ENCODE measurements at regions not wholly inside any gene's neighbourhood (a gene's known extent, or its start where the extent isn't known, plus 50 kb on each side); places are given as distances from the start of the nearest gene placed in this dataset.
"Not testable (repeated sequence)": the region's sequence is repeated elsewhere in the genome, so short reads cannot be mapped to it uniquely, and the experiment has no call there.

DNA sequence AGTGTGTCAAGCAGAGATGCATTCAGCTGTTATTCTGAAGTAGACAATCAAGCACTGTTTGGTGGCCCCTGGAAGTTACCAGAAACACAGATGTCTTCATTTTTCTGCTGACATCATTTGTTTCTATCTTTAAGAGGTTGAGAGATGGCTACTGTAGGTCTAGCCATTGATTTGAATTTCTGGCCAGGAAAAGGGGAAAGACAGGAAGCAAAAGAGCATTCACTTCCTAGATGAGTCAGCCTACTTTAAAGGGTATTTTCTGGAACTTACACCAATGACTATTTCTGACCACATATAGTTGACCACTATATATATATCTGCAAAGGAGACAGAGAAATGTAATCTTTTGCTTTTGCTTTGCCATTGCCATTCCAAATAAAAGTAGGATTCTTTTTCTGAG, 900.1 kb upstream of the SOX11 start:
- Histone ChIP-seq H3K9me3 (no peaks in the 10 kb centered on the region), H3K4me1 (no peaks in the 10 kb centered on the region), H3K27ac (no peak overlapping the region), H3K27me3 (no peaks in the 10 kb centered on the region), H3K36me3 (ENCODE audit: low read depth, missing control alignments) (no peaks in the 10 kb centered on the region), H3K4me3 (no peak overlapping the region)
- DNase-seq, result no peak
- intact Hi-C loops (cut with DNase I; ENCODE audit: low total_unique reads), result no loop called here
- TF ChIP-seq, protein P1, sequence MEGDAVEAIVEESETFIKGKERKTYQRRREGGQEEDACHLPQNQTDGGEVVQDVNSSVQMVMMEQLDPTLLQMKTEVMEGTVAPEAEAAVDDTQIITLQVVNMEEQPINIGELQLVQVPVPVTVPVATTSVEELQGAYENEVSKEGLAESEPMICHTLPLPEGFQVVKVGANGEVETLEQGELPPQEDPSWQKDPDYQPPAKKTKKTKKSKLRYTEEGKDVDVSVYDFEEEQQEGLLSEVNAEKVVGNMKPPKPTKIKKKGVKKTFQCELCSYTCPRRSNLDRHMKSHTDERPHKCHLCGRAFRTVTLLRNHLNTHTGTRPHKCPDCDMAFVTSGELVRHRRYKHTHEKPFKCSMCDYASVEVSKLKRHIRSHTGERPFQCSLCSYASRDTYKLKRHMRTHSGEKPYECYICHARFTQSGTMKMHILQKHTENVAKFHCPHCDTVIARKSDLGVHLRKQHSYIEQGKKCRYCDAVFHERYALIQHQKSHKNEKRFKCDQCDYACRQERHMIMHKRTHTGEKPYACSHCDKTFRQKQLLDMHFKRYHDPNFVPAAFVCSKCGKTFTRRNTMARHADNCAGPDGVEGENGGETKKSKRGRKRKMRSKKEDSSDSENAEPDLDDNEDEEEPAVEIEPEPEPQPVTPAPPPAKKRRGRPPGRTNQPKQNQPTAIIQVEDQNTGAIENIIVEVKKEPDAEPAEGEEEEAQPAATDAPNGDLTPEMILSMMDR (IDR thresholded peaks at IDR 0.05), result no peak
- no peak for TF ChIP-seq POLR2A (IDR thresholded peaks at IDR 0.05)

DNA sequence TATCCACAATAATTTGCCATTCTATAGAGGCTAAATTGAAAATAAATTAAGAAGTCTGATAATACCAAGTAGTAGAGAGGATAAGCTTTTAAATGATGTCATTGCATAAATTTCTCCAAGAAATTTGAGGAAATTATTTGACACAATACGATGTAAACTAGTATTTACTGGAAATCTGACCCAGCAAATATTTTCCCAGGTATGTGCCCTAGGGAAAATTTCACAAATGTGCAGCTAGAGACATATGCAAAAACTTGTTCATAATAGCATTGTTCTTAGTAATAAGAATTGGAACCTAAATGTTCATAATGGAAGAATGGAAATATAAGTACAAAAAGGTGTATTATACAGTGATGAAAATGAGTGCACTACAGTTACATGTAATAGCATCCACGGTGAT, 888.8 kb upstream of the SOX11 start:
- TF ChIP-seq, protein P1 (IDR thresholded peaks at IDR 0.05), result no peak
- Histone ChIP-seq H3K27me3 (no peaks in the 10 kb centered on the region), H3K36me3 (ENCODE audit: low read depth, missing control alignments) (no peaks in the 10 kb centered on the region), H3K27ac (no peak overlapping the region), H3K9me3 (no peaks in the 10 kb centered on the region), H3K4me1 (no peaks in the 10 kb centered on the region), H3K4me3 (no peak overlapping the region)
- intact Hi-C loops (cut with DNase I; ENCODE audit: low total_unique reads), result no loop called here
- 83 to 94% methylated on average over 2 of the region's 2 CpGs for WGBS, 2 donors
- DNase-seq, result no peak

DNA sequence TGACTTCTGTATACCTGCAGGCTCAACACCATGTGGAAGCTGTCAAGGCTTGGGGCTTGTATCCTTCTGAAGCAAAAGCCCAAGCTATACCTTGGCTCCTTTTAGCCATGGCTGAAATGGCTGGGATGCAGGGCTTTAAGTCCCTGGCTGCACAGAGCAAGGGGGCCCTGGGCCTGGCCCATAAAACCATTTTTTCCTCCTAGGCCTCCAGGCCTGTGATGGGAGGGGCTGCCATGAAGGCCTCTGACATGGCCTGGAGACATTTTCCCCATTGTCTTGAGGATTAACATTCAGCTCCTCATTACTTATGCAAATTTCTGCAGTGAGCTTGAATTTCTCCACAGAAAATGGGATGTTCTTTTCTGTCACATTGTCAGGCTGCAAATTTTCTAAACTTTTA, 878.0 kb upstream of the SOX11 start:
- intact Hi-C loops (cut with DNase I; ENCODE audit: low total_unique reads); H3K4me3 ChIP-seq; H3K27ac ChIP-seq; DNase-seq; H3K4me1 ChIP-seq; H3K27me3 ChIP-seq; H3K36me3 ChIP-seq (ENCODE audit: low read depth, missing control alignments); H3K9me3 ChIP-seq: not testable (repeated sequence)

DNA sequence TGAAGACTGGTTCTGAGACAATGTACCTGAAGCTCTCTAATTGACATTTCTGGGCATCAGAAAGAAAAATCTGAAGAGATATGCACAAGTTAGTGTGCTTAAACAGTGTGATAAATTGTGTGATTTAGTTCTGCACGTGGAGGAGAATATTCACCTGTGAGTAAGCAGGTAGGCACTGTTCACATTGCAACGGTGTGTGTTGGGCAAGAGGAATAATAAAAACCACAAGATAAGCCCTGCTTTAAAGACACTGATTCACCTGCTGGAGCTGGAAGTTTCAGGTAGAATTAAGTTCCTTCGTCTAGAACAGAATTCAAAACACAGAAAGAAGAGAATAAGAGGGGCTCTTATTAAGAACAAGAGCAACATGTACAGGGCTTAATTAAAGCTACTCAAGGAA, 864.3 kb upstream of the SOX11 start:
- Histone ChIP-seq H3K27ac (no peak overlapping the region), H3K27me3 (no peaks in the 10 kb centered on the region), H3K9me3 (no peaks in the 10 kb centered on the region), H3K4me1 (no peaks in the 10 kb centered on the region), H3K36me3 (ENCODE audit: low read depth, missing control alignments) (no peaks in the 10 kb centered on the region), H3K4me3 (no peak overlapping the region)
- intact Hi-C loops (cut with DNase I; ENCODE audit: low total_unique reads), result no loop called here
- WGBS, 2 donors, result 84 to 86% methylated on average over 3 of the region's 3 CpGs
- DNase-seq, result no peak
- TF ChIP-seq, protein P1 (IDR thresholded peaks at IDR 0.05), result no peak
- TF ChIP-seq POLR2A (IDR thresholded peaks at IDR 0.05), result no peak

DNA sequence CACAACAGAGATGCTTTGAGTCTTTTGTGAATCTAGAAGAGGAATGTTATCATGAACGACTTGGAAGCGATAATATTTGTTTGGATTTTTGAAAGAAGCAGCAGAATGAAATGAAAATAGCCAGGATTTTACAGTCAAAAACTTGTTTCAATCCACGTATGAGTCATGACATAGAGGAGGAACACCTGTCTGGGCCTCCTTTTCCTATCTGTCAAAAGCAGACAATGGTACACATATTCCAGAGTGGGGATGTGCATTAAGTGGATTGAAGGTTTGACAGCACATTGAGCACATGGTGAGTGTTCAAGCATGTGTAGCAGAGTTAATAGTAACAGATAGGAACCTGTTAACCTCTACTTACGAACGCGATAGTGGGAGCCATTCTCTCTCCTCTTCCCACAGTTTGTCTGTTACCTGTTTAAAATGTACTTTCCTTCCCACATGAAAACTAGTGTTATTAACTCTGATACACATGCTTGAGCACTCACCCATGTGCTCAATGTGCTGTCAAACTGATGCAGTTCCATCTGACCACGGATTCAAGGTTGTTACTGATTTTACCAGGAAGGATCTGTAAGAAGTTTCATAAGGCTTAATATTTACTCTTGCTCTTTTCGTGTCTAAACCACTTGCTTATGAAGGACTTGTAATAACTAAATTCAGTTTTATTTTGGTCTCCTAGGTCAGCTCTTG, 863.4 kb upstream of the SOX11 start:
- no peaks in the 10 kb centered on the region for H3K4me1 ChIP-seq
- no peak for DNase-seq
- H3K27ac ChIP-seq, result no peak overlapping the region
- no peak overlapping the region for H3K4me3 ChIP-seq
- 89 to 90% methylated on average over 8 of the region's 8 CpGs for WGBS, 2 donors
- H3K9me3 ChIP-seq, result no peaks in the 10 kb centered on the region
- no peak for TF ChIP-seq POLR2A (IDR thresholded peaks at IDR 0.05)
- TF ChIP-seq, protein P1 (IDR thresholded peaks at IDR 0.05), result no peak
- intact Hi-C loops (cut with DNase I; ENCODE audit: low total_unique reads), result no loop called here
- H3K27me3 ChIP-seq, result no peaks in the 10 kb centered on the region
- H3K36me3 ChIP-seq (ENCODE audit: low read depth, missing control alignments), result no peaks in the 10 kb centered on the region
